MV-4-11 (cell line): ENCODE measurements at regions not wholly inside any gene's neighbourhood (a gene's known extent, or its start where the extent isn't known, plus 50 kb on each side); places are given as distances from the start of the nearest gene placed in this dataset.
A peak's percentile ranks its signal among the peaks of the same experiment; 100 is the strongest.
"Not testable (repeated sequence)": the region's sequence is repeated elsewhere in the genome, so short reads cannot be mapped to it uniquely, and the experiment has no call there.

ENCODE experiments used
- DNase-seq: peaks from one replicate; lab custom pipeline; 2025; lab: John Stamatoyannopoulos, UW

GRCh38 chr2:156933645-156934225 is 323.8 kb upstream of the GALNT5 start:
- no peak for DNase-seq

- no peak for DNase-seq
These were observed 321.9 kb upstream of the GALNT5 start for GRCh38 chr2:156935616-156936015.

- no peak for DNase-seq
These were observed 320.1 kb upstream of the GALNT5 start for GRCh38 chr2:156937430-156937829.

- no peak for DNase-seq
These were observed 312.6 kb upstream of the GALNT5 start for GRCh38 chr2:156944871-156945270.

GRCh38 chr2:156947261-156947660 is 310.2 kb upstream of the GALNT5 start:
- no peak for DNase-seq

- DNase-seq = no peak
These were observed 301.8 kb upstream of the GALNT5 start for GRCh38 chr2:156955701-156956100.

GRCh38 chr2:156956161-156956560 is 301.3 kb upstream of the GALNT5 start:
- no peak for DNase-seq

GRCh38 chr2:156958374-156958773 is 299.1 kb upstream of the GALNT5 start:
- no peak for DNase-seq

- DNase-seq = no peak
These were observed 298.0 kb upstream of the GALNT5 start for GRCh38 chr2:156959481-156959880.

- DNase-seq = no peak
These were observed 274.9 kb upstream of the GALNT5 start for GRCh38 chr2:156982615-156983014.

- DNase-seq = no peak
These were observed 271.0 kb upstream of the GALNT5 start for GRCh38 chr2:156986339-156986988.

GRCh38 chr2:156999661-157000060 is 257.8 kb upstream of the GALNT5 start:
- no peak for DNase-seq

GRCh38 chr2:157004789-157005188 is 252.7 kb upstream of the GALNT5 start:
- no peak for DNase-seq

GRCh38 chr2:157015015-157015575 is 242.4 kb upstream of the GALNT5 start:
- no peak for DNase-seq

GRCh38 chr2:157023264-157023663 is 234.2 kb upstream of the GALNT5 start:
- not testable (repeated sequence) for DNase-seq

GRCh38 chr2:157024129-157024528 is 233.4 kb upstream of the GALNT5 start:
- no peak for DNase-seq

- no peak for DNase-seq
These were observed 225.5 kb upstream of the GALNT5 start for GRCh38 chr2:157032017-157032416.

- DNase-seq = no peak
These were observed 220.8 kb upstream of the GALNT5 start for GRCh38 chr2:157036726-157037125.

- no peak for DNase-seq
These were observed 213.7 kb upstream of the GALNT5 start for GRCh38 chr2:157043786-157044185.

- DNase-seq = peak; percentile 72
These were observed 211.1 kb upstream of the GALNT5 start for GRCh38 chr2:157046396-157046795.

- DNase-seq = no peak
These were observed 204.8 kb upstream of the GALNT5 start for GRCh38 chr2:157052685-157053224.

- no peak for DNase-seq
These were observed 203.6 kb upstream of the GALNT5 start for GRCh38 chr2:157053876-157054275.

- DNase-seq = peak; percentile 27
These were observed 201.8 kb upstream of the GALNT5 start for GRCh38 chr2:157055660-157056199.
